GM21717 (cell line): ENCODE measurements at regions not wholly inside any gene's neighbourhood (a gene's known extent, or its start where the extent isn't known, plus 50 kb on each side); places are given as distances from the start of the nearest gene placed in this dataset.

Source experiments
- ATAC-seq: cut with Tn5 transposase; IDR thresholded peaks from one replicate; pipeline ENCODE4 v1.9.1; 2021; ENCODE audit warnings: mild to moderate bottlenecking, moderate library complexity; ENCODE audit not compliant: unreplicated experiment

DNA sequence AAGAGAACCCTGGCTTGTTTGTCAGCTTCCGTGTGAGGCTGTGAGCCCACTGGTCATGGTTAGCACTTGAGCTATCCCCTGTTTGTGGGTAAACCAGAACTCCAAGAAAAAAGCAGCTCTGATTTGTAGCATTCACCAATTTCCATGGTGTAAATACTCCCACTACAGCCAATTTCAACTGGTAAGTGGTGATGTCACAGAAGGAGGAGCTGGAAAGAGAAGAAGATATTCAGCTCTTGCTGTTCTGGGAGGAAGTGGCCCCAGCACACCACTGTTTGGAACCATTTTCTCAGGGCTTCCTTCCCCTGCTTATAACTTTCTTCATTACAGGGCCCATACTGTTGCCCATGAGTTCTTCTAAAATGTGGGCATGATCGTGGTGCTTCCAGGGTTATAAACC, 500.1 kb upstream of the ZMIZ1 start:
- no peak for ATAC-seq

DNA sequence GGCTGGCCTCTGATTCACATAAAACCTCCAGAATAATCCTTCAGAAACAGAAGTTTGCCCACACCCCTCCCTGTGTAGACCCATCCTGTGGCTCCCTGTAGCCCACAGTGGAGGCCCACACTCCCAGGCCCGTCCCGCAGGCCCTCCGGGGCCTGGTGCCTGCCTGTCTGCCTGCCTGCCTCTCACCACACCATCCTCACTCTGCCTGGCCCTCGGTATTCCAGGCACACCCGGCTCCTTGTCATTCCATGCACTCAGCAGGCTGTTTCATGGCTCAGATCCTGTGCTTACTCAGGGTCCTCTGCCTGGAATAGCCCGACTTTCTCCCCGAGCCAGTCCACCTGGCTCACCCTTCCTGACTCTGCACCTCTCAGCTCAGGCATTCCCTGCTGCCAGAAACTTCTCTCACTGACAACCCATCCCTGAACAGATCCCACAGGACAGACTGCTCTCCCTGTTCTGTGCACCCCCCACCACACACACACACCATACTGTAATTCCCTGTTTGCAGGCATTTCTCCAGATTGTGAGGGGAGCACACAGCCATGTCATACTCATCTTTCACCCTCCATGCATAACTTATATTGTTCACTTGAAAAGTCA, 498.0 kb upstream of the ZMIZ1 start:
- no peak for ATAC-seq

DNA sequence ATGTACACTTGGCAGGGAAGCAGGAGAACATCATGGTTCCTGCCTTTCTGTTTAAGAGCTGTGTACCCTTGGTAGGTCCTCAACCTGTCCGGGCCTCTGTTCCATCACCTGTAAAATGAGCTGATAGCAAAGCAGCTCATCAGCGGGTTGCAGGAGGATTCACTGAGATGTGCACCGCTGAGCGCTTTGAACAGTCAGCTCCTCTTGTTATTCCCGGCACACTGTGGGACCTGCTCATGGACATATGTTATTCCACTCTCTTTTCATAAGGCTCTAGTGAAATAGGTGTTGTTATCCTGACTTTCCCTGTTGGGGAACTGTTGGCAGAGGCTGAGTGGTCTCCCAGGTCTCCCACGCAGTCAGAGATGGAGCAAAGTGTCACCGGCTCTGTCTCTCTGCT, 497.5 kb upstream of the ZMIZ1 start:
- no peak for ATAC-seq

DNA sequence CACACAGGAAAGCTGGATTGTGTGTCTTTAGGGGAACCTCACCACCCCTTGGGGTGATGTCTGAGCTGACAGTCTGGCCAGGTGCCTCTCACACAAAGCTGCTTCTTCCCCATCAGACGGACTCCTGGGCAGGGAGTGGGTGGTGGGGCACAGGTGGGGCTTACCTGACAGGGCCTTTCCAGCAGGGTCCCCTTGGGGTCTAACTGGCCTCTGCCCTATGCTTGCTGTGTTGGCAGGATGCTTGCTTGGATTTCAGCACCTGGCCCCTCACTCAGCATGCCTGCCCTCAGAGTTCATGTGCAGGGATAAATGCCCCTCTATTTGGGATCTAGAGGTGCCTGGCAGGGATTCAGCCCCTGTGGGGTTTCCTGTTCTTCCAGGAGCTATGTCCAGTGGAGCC, 496.9 kb upstream of the ZMIZ1 start:
- ATAC-seq = no peak

DNA sequence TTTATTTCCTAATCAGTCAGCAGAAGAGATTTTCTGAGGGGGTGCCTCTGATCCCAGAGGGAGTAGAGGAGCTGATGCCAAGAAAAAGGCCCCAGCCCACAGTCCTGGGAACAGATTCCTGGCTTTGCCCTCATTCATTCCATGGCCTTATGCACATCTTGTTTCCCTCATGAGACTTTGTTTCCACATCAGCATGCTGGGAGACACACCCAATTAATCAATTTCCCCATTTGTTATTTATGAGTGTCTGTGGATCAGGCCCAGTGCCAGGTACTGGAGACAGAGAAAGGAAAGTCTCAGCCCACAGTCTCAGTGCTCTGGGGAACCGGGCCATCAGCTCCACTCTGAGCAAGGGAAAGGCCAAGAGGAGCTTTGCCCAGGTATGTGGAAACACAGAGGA, 496.2 kb upstream of the ZMIZ1 start:
- no peak for ATAC-seq

DNA sequence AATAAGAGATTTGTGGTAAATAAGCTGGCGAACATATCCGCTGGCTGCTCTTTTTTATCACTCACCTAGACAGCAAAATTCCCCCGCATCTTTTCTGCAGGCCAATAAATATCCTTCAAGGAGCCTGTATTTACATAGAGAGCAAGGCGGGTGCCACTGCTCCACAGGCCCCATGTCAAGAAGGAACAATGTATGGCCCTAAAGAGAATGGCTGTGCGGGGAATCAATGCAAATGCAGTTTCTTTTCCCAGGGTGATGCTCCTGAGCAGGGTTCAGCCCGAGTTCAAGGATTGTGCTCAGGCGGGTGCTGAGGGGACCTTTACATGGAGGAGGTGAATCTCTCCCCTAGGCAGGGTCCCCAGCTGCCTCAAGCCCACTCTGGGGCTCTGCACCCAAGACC, 494.2 kb upstream of the ZMIZ1 start:
- no peak for ATAC-seq

DNA sequence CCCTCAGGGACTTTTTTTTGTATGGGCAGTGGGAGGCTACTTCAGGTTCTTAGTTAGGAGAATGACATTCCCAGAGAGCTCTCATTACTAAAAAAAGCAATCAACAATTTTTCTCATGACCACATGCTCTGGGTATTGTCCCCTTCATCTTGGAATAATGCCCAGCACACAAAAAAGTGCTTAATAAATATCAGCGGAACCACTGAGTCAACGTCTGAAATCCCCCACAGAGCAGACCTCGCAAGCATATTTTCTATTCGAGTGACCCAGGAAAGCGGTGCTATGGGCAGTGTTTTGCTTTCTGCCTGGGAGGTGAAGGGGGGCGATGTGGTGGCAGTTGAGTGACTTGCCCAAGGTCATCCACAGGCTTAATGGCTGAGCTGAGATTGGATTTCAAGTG, 493.4 kb upstream of the ZMIZ1 start:
- no peak for ATAC-seq

DNA sequence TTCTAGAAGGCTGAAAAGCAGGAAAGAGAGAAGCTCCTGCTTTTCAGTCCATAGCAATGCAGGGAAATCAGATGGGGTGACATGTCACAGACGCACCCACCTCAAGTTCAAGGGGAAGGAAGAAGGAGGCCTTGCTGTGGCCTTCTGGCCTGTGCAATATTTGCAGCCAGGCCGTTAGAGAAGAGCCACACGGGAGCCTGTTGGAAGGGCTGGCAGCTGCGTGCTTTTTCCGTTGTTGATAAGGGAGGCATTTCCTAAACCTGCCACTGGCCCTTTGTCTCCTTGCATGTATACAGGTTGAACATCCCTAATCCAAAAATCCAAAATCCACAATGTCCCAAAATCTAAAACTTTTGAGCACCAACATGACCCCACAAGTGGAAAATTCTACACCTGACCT, 492.5 kb upstream of the ZMIZ1 start:
- no peak for ATAC-seq

DNA sequence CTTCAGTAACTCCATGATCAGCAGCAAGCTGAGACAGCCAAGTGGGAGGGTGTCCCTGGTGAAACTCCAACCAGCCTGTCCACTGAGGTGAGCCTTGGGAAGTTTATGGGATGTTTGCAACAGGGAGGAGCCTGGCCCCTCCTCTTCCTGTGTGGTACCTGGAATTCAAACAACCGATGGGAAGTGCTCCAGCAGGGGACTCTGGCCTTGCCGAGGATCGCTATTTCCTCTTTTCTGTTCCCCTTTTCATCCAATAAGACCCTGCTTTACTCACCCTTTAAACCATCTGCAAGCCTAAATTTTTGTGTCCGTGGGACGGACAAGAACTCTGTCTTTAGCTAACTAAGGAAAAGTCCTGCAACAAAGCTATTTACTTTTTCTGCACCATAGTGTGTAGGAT, 491.1 kb upstream of the ZMIZ1 start:
- no peak for ATAC-seq

DNA sequence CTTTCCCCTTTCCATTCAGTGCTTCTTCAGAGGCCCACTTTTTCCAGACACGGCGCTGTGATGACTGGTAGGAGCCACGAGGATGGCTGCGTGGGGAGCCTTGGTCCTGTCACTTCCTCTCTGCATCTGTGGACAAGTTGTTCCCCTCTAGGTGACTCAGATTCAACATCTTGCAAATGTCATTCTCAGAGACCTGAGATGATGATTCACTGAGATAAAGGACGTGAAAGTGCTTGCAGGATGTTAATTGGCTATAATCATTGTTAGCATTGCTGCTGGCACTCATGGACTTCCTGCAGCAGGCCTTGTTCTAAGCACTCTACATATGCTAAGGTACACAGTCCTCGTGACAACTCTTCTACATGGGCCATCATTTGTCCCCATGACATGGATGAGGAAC, 489.8 kb upstream of the ZMIZ1 start:
- ATAC-seq = peak; percentile 65

DNA sequence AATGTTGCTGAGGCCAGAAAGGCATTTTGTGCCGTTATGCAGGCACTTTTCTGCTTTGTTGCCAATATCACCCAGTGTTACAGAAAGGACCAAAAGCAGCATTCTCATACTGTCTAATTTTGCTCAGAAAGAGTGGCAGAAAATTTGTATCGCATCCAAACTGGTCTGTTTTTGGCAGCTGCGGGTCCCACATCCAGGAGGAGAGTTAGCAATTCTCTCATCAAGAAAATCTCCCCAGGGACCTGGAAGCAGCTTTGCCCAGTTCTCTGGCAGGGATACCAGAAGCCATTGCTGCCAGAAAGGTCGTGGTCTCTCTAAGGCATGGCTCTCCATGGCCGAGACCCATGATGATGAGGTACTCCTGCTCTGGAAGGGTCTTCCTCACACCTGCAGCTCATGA, 489.2 kb upstream of the ZMIZ1 start:
- ATAC-seq = no peak

DNA sequence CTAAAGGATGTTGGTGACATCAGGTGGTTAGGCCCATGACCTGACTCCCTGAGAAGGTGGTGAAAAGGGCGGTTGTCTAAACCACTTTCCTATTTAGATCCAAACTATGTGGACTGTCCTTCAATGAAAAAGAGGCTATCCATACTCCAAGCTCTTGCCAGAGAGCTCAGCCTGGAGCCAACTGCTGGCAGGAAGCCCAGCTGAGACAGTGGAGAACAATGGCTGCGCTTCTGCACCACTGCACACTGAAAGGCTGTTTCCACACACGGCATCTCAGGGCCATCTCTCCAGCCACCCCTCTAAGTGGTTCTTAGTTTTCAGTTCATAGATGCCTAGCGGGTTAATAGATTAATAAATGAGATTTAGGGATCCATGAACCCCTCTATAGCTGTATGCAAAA, 488.8 kb upstream of the ZMIZ1 start:
- no peak for ATAC-seq

DNA sequence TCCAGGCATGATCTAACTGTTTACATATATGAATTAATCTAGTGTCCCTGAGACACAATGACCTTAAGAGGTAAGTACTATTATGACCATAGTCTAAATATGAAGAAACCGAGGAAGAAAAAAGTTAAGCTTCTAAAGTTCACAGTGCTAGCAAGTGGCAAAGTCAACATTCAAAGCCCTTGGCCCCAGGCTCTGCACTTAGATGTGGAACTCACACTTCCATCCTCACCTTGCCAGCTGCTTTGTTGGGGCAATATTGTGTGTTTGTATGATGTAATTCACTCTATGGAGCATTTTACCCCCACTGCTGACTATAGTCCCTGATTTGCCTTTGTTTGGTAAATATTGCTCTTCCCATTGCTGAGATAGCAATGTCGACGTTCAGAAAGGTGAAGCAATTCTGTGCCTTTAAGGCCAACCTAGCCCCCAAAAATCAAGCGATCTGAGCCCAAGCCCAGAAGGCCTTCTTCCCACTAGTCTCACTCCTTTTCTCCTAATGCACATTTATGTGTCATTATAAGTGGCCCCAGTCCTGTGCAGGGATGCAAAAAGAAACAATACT, 487.6 kb upstream of the ZMIZ1 start:
- ATAC-seq = no peak

DNA sequence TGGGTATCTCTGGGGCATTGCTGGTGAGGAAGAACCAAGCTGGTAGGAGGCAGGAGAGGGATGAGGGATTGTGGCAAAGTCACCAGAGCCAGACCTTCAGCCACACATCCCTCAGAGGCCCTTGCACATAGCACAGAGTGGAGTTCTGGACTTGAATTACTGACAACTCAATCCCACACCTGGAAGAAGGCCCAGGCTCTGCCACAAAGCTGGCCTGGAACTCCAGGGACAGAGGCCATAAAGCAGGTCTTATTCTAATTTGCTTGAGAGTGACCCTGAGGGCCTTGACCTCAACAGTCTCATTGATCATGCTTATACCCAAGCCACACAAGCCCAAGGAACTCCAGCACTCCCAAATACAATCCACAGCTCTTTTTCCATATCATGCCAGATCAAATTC, 486.2 kb upstream of the ZMIZ1 start:
- ATAC-seq = no peak

DNA sequence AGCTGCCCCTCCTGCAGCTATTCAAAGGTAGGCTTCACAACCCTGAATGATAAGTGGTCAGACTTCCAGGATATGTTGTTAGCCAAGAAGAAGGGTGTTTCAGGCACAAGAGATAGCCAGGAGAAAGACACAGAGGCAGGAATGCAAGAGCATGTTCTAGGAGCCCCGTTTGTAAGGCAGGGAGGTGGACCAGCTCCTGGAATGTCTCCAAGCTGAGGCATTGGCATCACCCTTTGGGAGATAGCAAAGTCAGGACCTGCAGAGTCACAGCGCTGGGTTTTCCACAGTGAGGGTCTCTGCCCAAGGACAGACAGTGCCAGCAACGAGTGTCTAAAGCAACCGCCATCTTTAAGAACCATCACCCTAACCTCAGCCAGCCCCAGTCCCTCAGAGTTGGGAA, 484.5 kb upstream of the ZMIZ1 start:
- no peak for ATAC-seq

DNA sequence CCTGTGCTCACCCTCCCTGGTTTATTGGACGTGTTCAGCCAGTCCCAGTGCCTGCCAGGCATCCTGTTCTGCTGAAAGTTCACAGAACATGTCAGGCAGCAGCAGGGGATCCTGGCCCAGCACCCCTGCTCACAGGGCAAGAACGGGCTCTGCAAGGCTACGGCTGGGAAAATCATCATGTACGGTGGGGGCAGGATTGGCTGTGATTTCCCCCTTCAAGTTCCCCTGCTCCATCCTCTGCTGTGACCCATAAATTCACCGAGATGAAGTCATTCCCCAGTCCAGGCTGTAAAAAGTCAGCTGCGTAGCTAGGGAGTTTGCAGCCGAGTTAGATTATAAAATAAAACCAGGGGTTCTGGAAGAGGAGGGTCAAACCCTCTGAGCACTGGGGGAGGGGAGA, 484.1 kb upstream of the ZMIZ1 start:
- no peak for ATAC-seq

DNA sequence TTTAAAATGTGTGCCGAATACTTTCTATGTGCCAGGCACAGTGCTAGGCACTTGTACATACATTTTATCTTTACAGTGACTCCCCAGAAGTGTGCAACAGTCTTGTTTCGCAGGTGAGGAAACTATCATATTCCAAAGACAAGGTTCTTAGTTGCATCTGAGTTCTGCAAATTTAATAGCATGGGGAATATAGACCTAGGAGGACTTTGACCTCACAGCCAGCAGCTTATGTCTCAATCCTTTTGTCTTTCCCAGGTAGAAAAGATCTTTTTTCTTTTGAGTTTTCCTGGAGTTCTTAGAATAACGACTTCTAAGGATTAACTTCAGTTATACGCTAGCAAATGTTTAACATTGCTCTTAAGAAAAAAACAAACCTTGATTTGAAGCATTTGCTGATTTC, 482.8 kb upstream of the ZMIZ1 start:
- ATAC-seq = no peak

DNA sequence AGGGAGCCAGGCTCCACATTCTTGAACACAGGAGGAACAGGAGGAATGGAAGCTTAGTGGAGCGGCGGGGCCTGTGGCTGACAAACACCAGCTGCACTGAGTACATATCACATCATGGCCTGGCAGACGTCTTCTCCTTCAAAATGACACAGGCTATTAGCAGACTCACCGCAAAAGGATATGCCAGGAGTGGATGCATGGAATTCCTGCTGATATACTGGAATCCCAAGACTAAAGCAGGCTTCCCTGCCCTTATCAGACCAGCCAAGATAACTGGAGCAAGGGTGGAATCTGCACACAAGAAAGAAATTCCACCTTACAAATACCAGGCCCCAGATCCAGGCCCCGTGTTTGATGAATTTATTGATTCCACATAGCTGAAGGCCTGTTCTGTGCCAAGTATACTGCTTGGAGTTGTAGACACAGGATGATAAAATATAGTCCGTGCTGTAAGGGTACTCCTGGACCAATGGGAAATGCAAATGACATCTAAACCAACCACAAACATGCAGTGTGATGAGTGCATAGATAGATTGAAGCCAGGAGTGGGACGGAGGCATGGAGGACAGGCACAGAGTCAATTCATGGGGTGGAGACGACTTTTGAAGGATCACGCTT, 480.5 kb upstream of the ZMIZ1 start:
- no peak for ATAC-seq

DNA sequence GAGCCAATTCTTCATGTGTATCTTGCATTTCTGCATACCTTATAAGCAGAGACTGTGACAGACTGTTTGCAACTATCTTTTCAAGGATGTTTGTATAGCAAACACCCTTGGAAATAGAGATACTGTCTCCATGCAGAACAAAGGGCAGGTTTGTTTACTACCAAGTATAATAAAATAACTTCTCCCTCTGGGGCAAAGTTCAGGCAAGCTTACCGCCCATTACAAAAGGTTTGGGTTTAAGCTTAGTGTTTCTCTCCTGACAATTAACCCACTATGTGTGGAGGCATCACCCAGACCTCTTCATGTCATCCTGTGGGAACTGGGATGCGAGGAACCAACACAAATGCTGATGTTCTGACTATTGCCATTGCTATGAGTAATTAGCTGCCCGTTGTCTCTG, 479.1 kb upstream of the ZMIZ1 start:
- ATAC-seq = no peak

DNA sequence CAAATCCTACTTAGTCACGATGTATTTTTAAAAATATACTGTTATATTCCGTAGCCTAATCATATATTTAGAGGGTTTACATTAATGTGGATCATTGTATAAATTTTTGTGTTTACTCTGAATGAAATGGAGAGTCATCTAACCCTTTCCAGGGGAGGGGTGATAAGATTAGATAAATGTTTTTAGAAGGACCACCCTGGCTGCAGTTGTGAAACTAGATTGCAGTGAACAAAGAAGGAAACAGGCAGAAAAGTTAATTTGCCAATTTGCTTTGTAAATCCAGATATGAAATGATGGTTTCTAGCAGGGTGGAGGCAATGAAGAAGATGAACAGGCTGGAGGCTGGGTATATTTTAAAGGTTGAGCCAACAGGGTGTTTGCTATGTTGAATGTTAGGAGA, 477.7 kb upstream of the ZMIZ1 start:
- no peak for ATAC-seq

DNA sequence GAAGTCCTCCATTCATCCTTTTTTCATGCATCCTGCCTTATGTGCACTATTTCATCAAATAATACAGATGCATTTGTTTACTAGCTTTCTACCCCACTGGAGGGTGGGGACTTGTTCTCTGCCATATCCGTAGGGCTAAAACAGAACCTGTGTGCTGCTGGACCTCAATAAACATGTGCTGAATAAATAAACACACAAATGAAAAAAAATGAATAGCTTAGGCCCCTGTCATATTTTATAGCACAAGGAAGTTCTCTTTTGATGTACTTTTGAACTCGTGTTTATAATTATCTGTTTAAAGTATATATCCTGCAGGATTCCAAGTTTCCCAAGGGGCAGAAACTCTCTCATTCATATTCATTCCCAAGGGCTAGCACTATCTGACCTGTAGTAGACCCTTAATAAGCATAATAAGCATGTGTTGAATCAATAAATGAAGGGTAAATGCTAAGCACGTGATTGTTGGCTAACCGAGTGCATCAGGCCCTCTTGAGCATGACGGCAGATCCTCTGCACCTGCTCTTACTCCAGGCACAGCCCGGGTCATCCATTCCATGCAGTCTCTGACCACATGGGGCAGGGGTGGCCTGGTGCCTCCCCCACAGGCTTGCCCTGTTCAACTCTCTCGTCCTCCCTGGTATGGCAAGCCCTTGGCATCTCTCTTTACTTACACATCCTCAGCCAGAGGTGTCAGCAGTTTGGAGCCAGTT, 474.1 kb upstream of the ZMIZ1 start:
- ATAC-seq = no peak

DNA sequence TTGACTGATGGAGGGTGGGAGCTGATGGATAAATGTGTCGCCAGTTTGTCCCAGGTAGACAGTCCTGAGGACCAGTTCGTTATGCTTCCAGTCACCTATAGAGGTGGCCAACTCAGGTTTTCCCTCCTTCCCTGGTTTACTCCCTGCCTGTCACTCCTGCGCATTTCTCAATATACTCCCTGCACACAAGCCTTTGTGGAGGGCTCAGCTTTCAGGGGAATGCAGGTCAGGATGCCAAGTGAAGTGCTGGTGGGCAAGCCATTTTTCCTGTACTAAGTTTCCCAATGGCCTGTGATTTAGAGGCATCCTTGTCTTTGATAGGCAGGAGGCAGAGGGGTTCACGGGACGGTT, 473.5 kb upstream of the ZMIZ1 start:
- no peak for ATAC-seq
